ENCODE measurements at regions not wholly inside any gene's neighbourhood (a gene's known extent, or its start where the extent isn't known, plus 50 kb on each side); places are given as distances from the start of the nearest gene placed in this dataset.

- no peak for TF ChIP-seq CTCF (IDR thresholded peaks at IDR 0.05; ENCODE audit: extremely low read depth, missing control alignments)
- DNase-seq (ENCODE audit: low spot score) = no peak
Measured at GRCh38 chr12:19010726-19011125, 118.8 kb upstream of the PLEKHA5 start.

GRCh38 chr12:19012965-19013364 is 116.6 kb upstream of the PLEKHA5 start:
- no peak for TF ChIP-seq CTCF (IDR thresholded peaks at IDR 0.05; ENCODE audit: extremely low read depth, missing control alignments)
- DNase-seq (ENCODE audit: low spot score) = no peak

GRCh38 chr12:19014240-19014639 is 115.3 kb upstream of the PLEKHA5 start:
- TF ChIP-seq CTCF (IDR thresholded peaks at IDR 0.05; ENCODE audit: extremely low read depth, missing control alignments) = no peak

GRCh38 chr12:19015285-19015684 is 114.2 kb upstream of the PLEKHA5 start:
- DNase-seq (ENCODE audit: low spot score) = no peak
- TF ChIP-seq CTCF (IDR thresholded peaks at IDR 0.05; ENCODE audit: extremely low read depth, missing control alignments) = no peak

More at GRCh38 chr12:19014240-19014639, 115.3 kb upstream of the PLEKHA5 start:
- DNase-seq (ENCODE audit: low spot score) = no peak

GRCh38 chr12:19018302-19018970 is 111.1 kb upstream of the PLEKHA5 start:
- TF ChIP-seq CTCF (IDR thresholded peaks at IDR 0.05; ENCODE audit: extremely low read depth, missing control alignments) = no peak
- no peak for DNase-seq (ENCODE audit: low spot score)

- DNase-seq (ENCODE audit: low spot score) = no peak
- no peak for TF ChIP-seq CTCF (IDR thresholded peaks at IDR 0.05; ENCODE audit: extremely low read depth, missing control alignments)
Measured at GRCh38 chr12:19021240-19021639, 108.3 kb upstream of the PLEKHA5 start.

GRCh38 chr12:19021646-19022045 is 107.9 kb upstream of the PLEKHA5 start:
- no peak for TF ChIP-seq CTCF (IDR thresholded peaks at IDR 0.05; ENCODE audit: extremely low read depth, missing control alignments)
- no peak for DNase-seq (ENCODE audit: low spot score)

Data from GM20000 (cell line).